ENCODE measurements at regions not wholly inside any gene's neighbourhood (a gene's known extent, or its start where the extent isn't known, plus 50 kb on each side); places are given as distances from the start of the nearest gene placed in this dataset.

- Histone ChIP-seq H3K4me3 (ENCODE audit: low read depth, low read length) (no peak overlapping the region), H3K27me3 (ENCODE audit: insufficient read depth, low read depth, severe bottlenecking) (no peaks in the 10 kb centered on the region), H3K9me3 (ENCODE audit: severe bottlenecking) (no peaks in the 10 kb centered on the region), H3K36me3 (no peaks in the 10 kb centered on the region), H3K27ac (no peak overlapping the region)
- no peak for TF ChIP-seq CTCF (IDR thresholded peaks at IDR 0.05; ENCODE audit: low read depth, low read length)
- no peak for DNase-seq
These were observed 80.8 kb upstream of the GPR149 start for GRCh38 chr3:154510780-154511179.

- Histone ChIP-seq H3K9me3 (ENCODE audit: severe bottlenecking) (no peaks in the 10 kb centered on the region), H3K4me3 (ENCODE audit: low read depth, low read length) (no peak overlapping the region), H3K27me3 (ENCODE audit: insufficient read depth, low read depth, severe bottlenecking) (no peaks in the 10 kb centered on the region), H3K36me3 (no peaks in the 10 kb centered on the region), H3K27ac (no peak overlapping the region)
- TF ChIP-seq CTCF (IDR thresholded peaks at IDR 0.05; ENCODE audit: low read depth, low read length): no peak
- no peak for DNase-seq
These were observed 77.7 kb upstream of the GPR149 start for GRCh38 chr3:154507727-154508126.

GRCh38 chr3:154496978-154497377 is 67.0 kb upstream of the GPR149 start:
- H3K36me3 ChIP-seq: no peaks in the 10 kb centered on the region
- no peak for TF ChIP-seq CTCF (IDR thresholded peaks at IDR 0.05; ENCODE audit: low read depth, low read length)
- no peak for DNase-seq

GRCh38 chr3:154496540-154496939 is 66.5 kb upstream of the GPR149 start:
- Histone ChIP-seq H3K9me3 (ENCODE audit: severe bottlenecking) (no peaks in the 10 kb centered on the region), H3K4me3 (ENCODE audit: low read depth, low read length) (no peak overlapping the region), H3K27ac (no peak overlapping the region), H3K27me3 (ENCODE audit: insufficient read depth, low read depth, severe bottlenecking) (no peaks in the 10 kb centered on the region), H3K36me3 (no peaks in the 10 kb centered on the region)
- no peak for DNase-seq
- TF ChIP-seq CTCF (IDR thresholded peaks at IDR 0.05; ENCODE audit: low read depth, low read length): no peak

More at GRCh38 chr3:154496978-154497377, 67.0 kb upstream of the GPR149 start:
- H3K27me3 ChIP-seq (ENCODE audit: insufficient read depth, low read depth, severe bottlenecking): no peaks in the 10 kb centered on the region
- H3K27ac ChIP-seq: no peak overlapping the region
- no peak overlapping the region for H3K4me3 ChIP-seq (ENCODE audit: low read depth, low read length)
- H3K9me3 ChIP-seq (ENCODE audit: severe bottlenecking): no peaks in the 10 kb centered on the region

GRCh38 chr3:154486949-154487348 is 57.0 kb upstream of the GPR149 start:
- H3K36me3 ChIP-seq: no peaks in the 10 kb centered on the region
- TF ChIP-seq CTCF (IDR thresholded peaks at IDR 0.05; ENCODE audit: low read depth, low read length): no peak
- no peak for DNase-seq

DNA sequence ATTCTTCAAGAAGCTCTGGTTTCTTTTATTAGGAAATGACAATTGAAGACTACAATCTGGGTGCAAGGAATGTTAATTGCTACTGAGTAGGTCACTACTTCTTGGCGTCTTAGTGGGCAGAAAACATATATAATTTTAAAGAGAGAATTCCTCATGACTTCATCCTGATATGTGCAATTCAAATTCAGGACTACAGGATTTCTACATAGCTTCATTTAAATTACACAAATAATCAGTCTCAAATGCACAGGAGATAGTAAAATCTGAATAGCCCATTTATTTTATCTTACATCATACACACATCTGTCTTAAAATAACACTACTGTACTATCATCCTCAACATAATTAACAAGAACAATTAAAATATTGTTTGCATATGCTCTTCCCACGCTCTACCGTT is 52.5 kb upstream of the GPR149 start:
- DNase-seq: no peak
- TF ChIP-seq CTCF (IDR thresholded peaks at IDR 0.05; ENCODE audit: low read depth, low read length): no peak
- Histone ChIP-seq H3K36me3 (no peaks in the 10 kb centered on the region), H3K27me3 (ENCODE audit: insufficient read depth, low read depth, severe bottlenecking) (no peaks in the 10 kb centered on the region), H3K9me3 (ENCODE audit: severe bottlenecking) (no peaks in the 10 kb centered on the region), H3K27ac (no peak overlapping the region), H3K4me3 (ENCODE audit: low read depth, low read length) (no peak overlapping the region)

More at GRCh38 chr3:154486949-154487348, 57.0 kb upstream of the GPR149 start:
- no peak overlapping the region for H3K27ac ChIP-seq
- H3K27me3 ChIP-seq (ENCODE audit: insufficient read depth, low read depth, severe bottlenecking): no peaks in the 10 kb centered on the region
- peak overlapping the region; percentile 29 for H3K4me3 ChIP-seq (ENCODE audit: low read depth, low read length)
- H3K9me3 ChIP-seq (ENCODE audit: severe bottlenecking): no peaks in the 10 kb centered on the region
